HepG2 (cell line): ENCODE measurements at regions not wholly inside any gene's neighbourhood (a gene's known extent, or its start where the extent isn't known, plus 50 kb on each side); places are given as distances from the start of the nearest gene placed in this dataset.

Source experiments
- PRMT3 ChIP-seq: sonication (generic); formaldehyde crosslinking; IDR thresholded peaks from 2 replicates; pipeline ENCODE4 v1.8.1; 2022; ENCODE audit warnings: low read depth, mild to moderate bottlenecking, moderate library complexity, missing genetic modification reagents, borderline replicate concordance
- ZNF75D ChIP-seq: sonication (generic); formaldehyde crosslinking; IDR thresholded peaks from 2 replicates; pipeline ENCODE4 v1.8.1; 2023; ENCODE audit warnings: missing genetic modification reagents, mild to moderate bottlenecking, borderline replicate concordance
- TF ChIP-seq, protein P1 (sequence below): sonication (generic); formaldehyde crosslinking; IDR thresholded peaks from 2 replicates; pipeline ENCODE4 v1.4.0; 2020; ENCODE audit warnings: missing genetic modification reagents
- TF ChIP-seq, protein P2 (sequence below): sonication (generic); formaldehyde crosslinking; IDR thresholded peaks from 2 replicates; pipeline ENCODE4 v1.8.0; 2022; ENCODE audit warnings: mild to moderate bottlenecking, missing genetic modification reagents, moderate library complexity

DNA sequence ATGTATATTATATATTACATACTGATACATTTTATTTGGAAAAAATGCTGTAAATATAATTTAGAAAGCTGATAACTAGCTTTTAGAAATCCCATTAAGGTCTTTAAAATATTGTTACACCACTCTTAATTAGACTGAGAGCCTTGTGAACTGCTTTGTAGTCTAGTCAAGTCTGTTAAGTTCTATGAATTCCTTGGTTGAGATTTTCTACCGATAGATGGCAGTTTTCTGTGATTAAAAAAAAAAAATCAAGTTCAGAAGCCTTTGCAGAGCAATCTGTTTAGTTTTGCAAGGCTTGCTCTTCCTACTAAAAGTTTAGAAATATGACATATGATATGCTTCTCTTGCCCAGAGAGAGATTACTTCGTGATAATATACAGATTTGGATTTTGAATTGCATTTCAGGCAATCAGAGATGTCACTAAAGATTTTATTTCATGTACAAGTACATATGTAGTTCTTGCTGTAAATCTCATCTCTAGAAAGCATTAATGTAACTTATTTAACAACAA is 60.4 kb upstream of the SLITRK3 start:
- TF ChIP-seq, protein P1, sequence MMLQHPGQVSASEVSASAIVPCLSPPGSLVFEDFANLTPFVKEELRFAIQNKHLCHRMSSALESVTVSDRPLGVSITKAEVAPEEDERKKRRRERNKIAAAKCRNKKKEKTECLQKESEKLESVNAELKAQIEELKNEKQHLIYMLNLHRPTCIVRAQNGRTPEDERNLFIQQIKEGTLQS (CRISPR knock-in tag): no peak
- TF ChIP-seq PRMT3 (CRISPR knock-in tag) (no peak), ZNF75D (no peak)
- TF ChIP-seq, protein P2, sequence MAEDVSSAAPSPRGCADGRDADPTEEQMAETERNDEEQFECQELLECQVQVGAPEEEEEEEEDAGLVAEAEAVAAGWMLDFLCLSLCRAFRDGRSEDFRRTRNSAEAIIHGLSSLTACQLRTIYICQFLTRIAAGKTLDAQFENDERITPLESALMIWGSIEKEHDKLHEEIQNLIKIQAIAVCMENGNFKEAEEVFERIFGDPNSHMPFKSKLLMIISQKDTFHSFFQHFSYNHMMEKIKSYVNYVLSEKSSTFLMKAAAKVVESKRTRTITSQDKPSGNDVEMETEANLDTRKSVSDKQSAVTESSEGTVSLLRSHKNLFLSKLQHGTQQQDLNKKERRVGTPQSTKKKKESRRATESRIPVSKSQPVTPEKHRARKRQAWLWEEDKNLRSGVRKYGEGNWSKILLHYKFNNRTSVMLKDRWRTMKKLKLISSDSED (CRISPR knock-in tag): no peak
